ENCODE measurements at regions not wholly inside any gene's neighbourhood (a gene's known extent, or its start where the extent isn't known, plus 50 kb on each side); places are given as distances from the start of the nearest gene placed in this dataset.

- H3K4me1 ChIP-seq (ENCODE audit: insufficient read depth, low read length): no peaks in the 10 kb centered on the region
- H3K27me3 ChIP-seq (ENCODE audit: low read length): peaks cover 36% of the 10 kb centered on the region
- H3K27ac ChIP-seq (ENCODE audit: low read length): no peak overlapping the region
- H3K9ac ChIP-seq (ENCODE audit: low read length): no peak overlapping the region
- no peaks in the 10 kb centered on the region for H3F3A ChIP-seq (ENCODE audit: low read length, unreplicated experiment)
- BruUV-seq (replicated peaks): no TSS peak
- no peak for TF ChIP-seq EZH2phosphoT487 (IDR thresholded peaks at IDR 0.05; ENCODE audit: borderline replicate concordance, low read length)
- no peak for TF ChIP-seq EZH2 (IDR thresholded peaks at IDR 0.05; ENCODE audit: low read length, unreplicated experiment)
- no peak for TF ChIP-seq CTCF (conservative IDR thresholded peaks at IDR 0.05; ENCODE audit: low read depth, low read length)
- intact Hi-C loops (cut with micrococcal nuclease): no loop called here
- ATAC-seq (no peak), DNase-seq (no peak)
- H4K20me1 ChIP-seq (ENCODE audit: low read length): no peaks in the 10 kb centered on the region
- H3K4me3 ChIP-seq (ENCODE audit: low read length): no peak overlapping the region
- H3K4me2 ChIP-seq (ENCODE audit: low read length): no peak overlapping the region
- ChIA-PET CTCF (no interaction called here), POLR2A (ENCODE audit: unreplicated experiment) (no interaction called here)
- no peaks in the 10 kb centered on the region for H3K79me2 ChIP-seq (ENCODE audit: low read length)
- H3K36me3 ChIP-seq (ENCODE audit: low read depth, low read length): no peaks in the 10 kb centered on the region
- peaks cover 5% of the 10 kb centered on the region; the same call in 1 of the 2 replicates for H3K9me3 ChIP-seq (ENCODE audit: low read length)
- no peaks in the 10 kb centered on the region for H3K9me2 ChIP-seq (replicated peaks; ENCODE audit: low read length)
- no peak overlapping the region for H2AFZ ChIP-seq (ENCODE audit: low read length)
Measured at GRCh38 chr17:73815474-73815873, 171.2 kb upstream of the SDK2 start.

- DNase-seq (no peak), ATAC-seq (no peak)
- Histone ChIP-seq H3K27ac (ENCODE audit: low read length) (no peak overlapping the region), H3K4me2 (ENCODE audit: low read length) (no peak overlapping the region), H3K9me3 (ENCODE audit: low read length) (peaks cover 5% of the 10 kb centered on the region; the same call in 1 of the 2 replicates), H3K4me1 (ENCODE audit: insufficient read depth, low read length) (no peaks in the 10 kb centered on the region), H3K9ac (ENCODE audit: low read length) (no peak overlapping the region), H3K36me3 (ENCODE audit: low read depth, low read length) (no peaks in the 10 kb centered on the region), H3K9me2 (replicated peaks; ENCODE audit: low read length) (no peaks in the 10 kb centered on the region), H3K4me3 (ENCODE audit: low read length) (no peak overlapping the region), H4K20me1 (ENCODE audit: low read length) (no peaks in the 10 kb centered on the region), H3F3A (ENCODE audit: low read length, unreplicated experiment) (no peaks in the 10 kb centered on the region), H3K79me2 (ENCODE audit: low read length) (no peaks in the 10 kb centered on the region), H3K27me3 (ENCODE audit: low read length) (peaks cover 56% of the 10 kb centered on the region), H2AFZ (ENCODE audit: low read length) (no peak overlapping the region)
- POLR2A ChIA-PET (ENCODE audit: unreplicated experiment): no interaction called here
- CTCF ChIA-PET: no interaction called here
- BruUV-seq (replicated peaks): no TSS peak
- intact Hi-C loops (cut with micrococcal nuclease): no loop called here
- TF ChIP-seq EZH2phosphoT487 (IDR thresholded peaks at IDR 0.05; ENCODE audit: borderline replicate concordance, low read length): no peak
- no peak for TF ChIP-seq CTCF (conservative IDR thresholded peaks at IDR 0.05; ENCODE audit: low read depth, low read length)
- TF ChIP-seq EZH2 (IDR thresholded peaks at IDR 0.05; ENCODE audit: low read length, unreplicated experiment): no peak
Measured at GRCh38 chr17:73819440-73820395, 175.5 kb upstream of the SDK2 start.

All from PC-3 (cell line).